Hepatocyte (in vitro differentiated cells): ENCODE measurements at regions not wholly inside any gene's neighbourhood (a gene's known extent, or its start where the extent isn't known, plus 50 kb on each side); places are given as distances from the start of the nearest gene placed in this dataset.

ENCODE experiments used
- CTCF ChIP-seq: fragments of 200-600 bp; sonication (generic); IDR thresholded peaks from 2 replicates; pipeline ENCODE4 v1.5.1; 2016; ENCODE audit warnings: antibody characterized with exemption, mild to moderate bottlenecking; ENCODE audit not compliant: poor library complexity
- EZH2 ChIP-seq: fragments of 200-600 bp; sonication (generic); IDR thresholded peaks from 2 replicates; pipeline ENCODE4 v1.6.1; 2016; ENCODE audit warnings: antibody characterized with exemption, mild to moderate bottlenecking, borderline replicate concordance
- EZH2phosphoT487 ChIP-seq: fragments of 200-600 bp; sonication (generic); IDR thresholded peaks from one replicate; pipeline ENCODE4 v1.6.1; 2018; ENCODE audit warnings: antibody characterized with exemption, mild to moderate bottlenecking, low read depth, moderate library complexity; ENCODE audit not compliant: unreplicated experiment, severe bottlenecking

DNA sequence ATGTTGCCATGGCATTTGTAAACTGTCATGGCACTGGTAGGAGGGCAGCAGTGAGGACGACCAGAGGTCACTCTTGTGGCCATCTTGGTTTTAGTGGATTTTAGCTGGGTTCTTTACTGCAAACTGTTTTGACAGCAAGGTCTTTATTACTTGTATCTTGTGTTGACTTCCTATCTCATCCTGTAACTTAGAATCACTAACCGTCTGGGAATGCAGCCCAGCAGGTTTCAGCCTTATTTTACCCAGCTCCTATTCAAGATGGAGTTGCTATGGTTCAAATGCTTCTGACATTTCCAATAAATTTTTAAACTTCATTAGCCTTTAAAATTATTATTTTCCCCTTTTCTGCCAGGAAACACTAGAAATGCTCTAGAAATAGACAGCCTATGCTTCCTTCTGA is 839.1 kb downstream of the NR2F1-AS1 start:
- no peak for TF ChIP-seq EZH2
- TF ChIP-seq CTCF = no peak
- no peak for TF ChIP-seq EZH2phosphoT487
